T-cell (primary cell): ENCODE measurements at regions not wholly inside any gene's neighbourhood (a gene's known extent, or its start where the extent isn't known, plus 50 kb on each side); places are given as distances from the start of the nearest gene placed in this dataset.

Source experiments
- ATAC-seq, 4 experiments: fragments of 200-7000 bp in 3 of 4; fragments of 150-1000 bp in 1 of 4; cut with Tn5 transposase; replicated peaks in 1 of 4; 1 replicate in 3 of 4; 2 replicates in 1 of 4; pipeline ENCODE4 v1.10.0; 2021; ENCODE audit warnings: moderate library complexity in 3 of 4, mild to moderate bottlenecking in 2 of 4, moderate number of reproducible peaks in 1 of 4
- CTCF ChIA-PET, 2 donors: fragments of 300-600 bp; sonication (Branson Sonifier 250); formaldehyde crosslinking; loops; one replicate each; lab custom pipeline; 2022; ENCODE audit warnings: antibody characterized with exemption in 2 of 2; lab: Charles Lee
- POLR2A ChIA-PET, 2 donors: fragments of 300-600 bp; sonication (Branson Sonifier 250); formaldehyde crosslinking; loops; one replicate each; lab custom pipeline; 2022; ENCODE audit warnings: antibody characterized with exemption in 2 of 2; lab: Charles Lee
- DNase-seq, 35 experiments: peaks; one replicate each; pipeline versions ENCODE4 v3.0.0 to v3.0.0-alpha.2; 2013 to 2023
- H3K27ac ChIP-seq: one replicate; pipeline ENCODE4 v1.5.1; 2013; ENCODE audit warnings: low read length
- H3K27me3 ChIP-seq, 2 experiments: replicated peaks in 1 of 2; 1 replicate in 1 of 2; 2 replicates in 1 of 2; pipeline versions ENCODE4 v1.6.1 to v1.7.0; 2013; ENCODE audit warnings: low read length in 1 of 2, mixed read lengths in 1 of 2; ENCODE audit not compliant: control insufficient read depth in 2 of 2, insufficient read depth in 2 of 2; ENCODE audit errors: extremely low read depth in 1 of 2
- H3K36me3 ChIP-seq, 2 donors: 1 replicate in 1 of 2; 2 replicates in 1 of 2; pipeline versions ENCODE4 v1.6.1 to v1.7.0; 2013; ENCODE audit warnings: low read length in 1 of 2; ENCODE audit not compliant: control insufficient read depth in 2 of 2, insufficient read depth in 1 of 2; ENCODE audit errors: extremely low read depth in 1 of 2
- H3K4me1 ChIP-seq, 2 experiments: 1 replicate in 1 of 2; 2 replicates in 1 of 2; pipeline versions ENCODE4 v1.6.1 to v1.7.0; 2013; ENCODE audit warnings: low read length in 2 of 2, mixed read lengths in 1 of 2; ENCODE audit not compliant: insufficient read depth in 2 of 2, control insufficient read depth in 1 of 2; ENCODE audit errors: extremely low read depth in 1 of 2
- H3K4me3 ChIP-seq, 2 donors: 1 replicate in 1 of 2; 2 replicates in 1 of 2; pipeline versions ENCODE4 v1.5.1 to v1.7.0; 2013; ENCODE audit warnings: mild to moderate bottlenecking in 2 of 2, low read length in 1 of 2, moderate library complexity in 1 of 2; ENCODE audit not compliant: control insufficient read depth in 1 of 2; ENCODE audit errors: extremely low read depth in 1 of 2
- H3K9me3 ChIP-seq: 2 replicates; pipeline ENCODE4 v1.7.0; 2013
- H3K27ac Mint-ChIP-seq, 2 donors: one replicate each; pipeline ENCODE4 v1.8.0; 2020 to 2021; ENCODE audit warnings: mild to moderate bottlenecking in 2 of 2, mixed read lengths in 2 of 2
- H3K27me3 Mint-ChIP-seq, 2 donors: one replicate each; pipeline ENCODE4 v1.8.0; 2021 to 2022; ENCODE audit warnings: mixed read lengths in 2 of 2
- H3K36me3 Mint-ChIP-seq: one replicate; pipeline ENCODE4 v1.8.0; 2021; ENCODE audit warnings: mixed read lengths
- H3K4me1 Mint-ChIP-seq, 3 donors: one replicate each; pipeline ENCODE4 v1.8.0; 2020 to 2022; ENCODE audit warnings: mixed read lengths in 3 of 3, mild to moderate bottlenecking in 1 of 3
- H3K4me3 Mint-ChIP-seq, 3 donors: one replicate each; pipeline ENCODE4 v1.8.0; 2020 to 2022; ENCODE audit warnings: mild to moderate bottlenecking in 3 of 3, mixed read lengths in 3 of 3, moderate library complexity in 3 of 3
- H3K9me3 Mint-ChIP-seq, 3 donors: one replicate each; pipeline ENCODE4 v1.8.0; 2020 to 2022; ENCODE audit warnings: mixed read lengths in 3 of 3
- WGBS: methylation state at CpG from one replicate; pipeline ENCODE4 v1.1.5; 2013; ENCODE audit warnings: missing lambda C conversion rate; ENCODE audit not compliant: insufficient coverage; 5-methylcytosine and 5-hydroxymethylcytosine counted together

GRCh38 chr10:118497227-118497626 lies 98.2 kb downstream of the PRLHR start:
- H3K4me3 ChIP-seq = no peak overlapping the region
- peaks cover 0 to 14% of the 10 kb centered on the region in 2 experiments for H3K27me3 ChIP-seq
- ChIA-PET POLR2A (no interaction called here), CTCF (no interaction called here)
- Mint-ChIP-seq H3K4me3 (no peak overlapping the region), H3K36me3 (no peaks in the 10 kb centered on the region), H3K9me3 (no peaks in the 10 kb centered on the region), H3K27ac (no peak overlapping the region), H3K4me1 (no peaks in the 10 kb centered on the region), H3K27me3 (peaks cover 24 to 28% of the 10 kb centered on the region in 2 donors)
- no peaks in the 10 kb centered on the region for H3K4me1 ChIP-seq
- ATAC-seq (no peak), DNase-seq (no peak)
- no peak overlapping the region for H3K27ac ChIP-seq
- WGBS = 79% methylated on average over 4 of the region's 8 CpGs
- H3K9me3 ChIP-seq = no peaks in the 10 kb centered on the region
- no peaks in the 10 kb centered on the region for H3K36me3 ChIP-seq

GRCh38 chr10:118496525-118496924 lies 98.9 kb downstream of the PRLHR start:
- Histone ChIP-seq H3K27ac (no peak overlapping the region), H3K4me1 (no peaks in the 10 kb centered on the region), H3K4me3 (no peak overlapping the region), H3K36me3 (no peaks in the 10 kb centered on the region), H3K9me3 (no peaks in the 10 kb centered on the region), H3K27me3 (peaks cover 0 to 10% of the 10 kb centered on the region in 2 experiments)
- ATAC-seq = no peak
- Mint-ChIP-seq H3K36me3 (no peaks in the 10 kb centered on the region), H3K4me1 (no peaks in the 10 kb centered on the region), H3K9me3 (no peaks in the 10 kb centered on the region), H3K27ac (peak overlapping the region in 1 of 2 donors; percentile 3), H3K4me3 (no peak overlapping the region), H3K27me3 (peaks cover 24 to 28% of the 10 kb centered on the region in 2 donors)
- POLR2A ChIA-PET = no interaction called here
- DNase-seq = no peak
- CTCF ChIA-PET = no interaction called here
- WGBS = no CpG with 5 or more reads among the region's 3 CpGs

DNA sequence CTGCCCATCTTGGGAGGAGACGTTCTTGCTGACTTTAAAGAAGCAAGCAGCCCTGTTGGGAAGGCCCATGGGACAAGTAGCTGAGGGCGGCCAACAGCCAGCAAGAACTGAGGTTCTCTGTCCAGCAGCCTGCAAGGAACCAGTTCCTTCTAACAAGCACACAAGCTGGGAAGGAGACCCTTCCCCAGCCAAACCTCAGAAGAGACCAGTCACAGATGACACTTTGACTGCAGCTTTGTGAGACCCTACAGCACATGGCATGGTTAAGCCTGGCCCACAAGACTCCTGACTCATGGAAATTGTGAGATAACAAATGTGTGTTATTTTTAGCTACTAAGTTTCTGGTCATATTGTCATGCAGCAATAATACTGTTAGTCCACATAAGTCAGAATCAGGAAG lies 99.9 kb downstream of the PRLHR start:
- H3K27ac Mint-ChIP-seq = no peak overlapping the region
- H3K4me3 Mint-ChIP-seq = no peak overlapping the region
- no peak overlapping the region for H3K4me3 ChIP-seq
- no peak for DNase-seq
- ChIA-PET POLR2A (no interaction called here), CTCF (no interaction called here)
- H3K9me3 ChIP-seq = no peaks in the 10 kb centered on the region
- ATAC-seq = no peak
- no peaks in the 10 kb centered on the region for H3K36me3 Mint-ChIP-seq
- H3K9me3 Mint-ChIP-seq = peaks cover 5 to 9% (median 9%) of the 10 kb centered on the region in 3 donors
- 93% methylated on average over 2 of the region's 2 CpGs for WGBS
- H3K27ac ChIP-seq = no peak overlapping the region
- no peaks in the 10 kb centered on the region for H3K4me1 ChIP-seq
- H3K27me3 Mint-ChIP-seq = peaks cover 18 to 29% of the 10 kb centered on the region in 2 donors
- no peaks in the 10 kb centered on the region for H3K4me1 Mint-ChIP-seq
- peaks cover 0 to 10% of the 10 kb centered on the region in 2 experiments for H3K27me3 ChIP-seq
- no peaks in the 10 kb centered on the region for H3K36me3 ChIP-seq

GRCh38 chr10:118491055-118491454 lies 104.4 kb downstream of the PRLHR start:
- H3K27ac ChIP-seq = no peak overlapping the region
- POLR2A ChIA-PET = no interaction called here
- H3K36me3 ChIP-seq = no peaks in the 10 kb centered on the region
- CTCF ChIA-PET = no interaction called here
- 17% methylated on average over 1 of the region's 1 CpG for WGBS
- Mint-ChIP-seq H3K27me3 (peaks cover 12 to 18% of the 10 kb centered on the region in 2 donors), H3K4me1 (no peaks in the 10 kb centered on the region), H3K9me3 (peaks cover 5 to 17% (median 13%) of the 10 kb centered on the region in 3 donors), H3K4me3 (no peak overlapping the region), H3K27ac (no peak overlapping the region), H3K36me3 (no peaks in the 10 kb centered on the region)
- no peaks in the 10 kb centered on the region for H3K9me3 ChIP-seq
- H3K27me3 ChIP-seq = peaks cover 0 to 17% of the 10 kb centered on the region in 2 experiments
- no peak for ATAC-seq
- no peaks in the 10 kb centered on the region for H3K4me1 ChIP-seq
- DNase-seq = no peak
- no peak overlapping the region for H3K4me3 ChIP-seq

DNA sequence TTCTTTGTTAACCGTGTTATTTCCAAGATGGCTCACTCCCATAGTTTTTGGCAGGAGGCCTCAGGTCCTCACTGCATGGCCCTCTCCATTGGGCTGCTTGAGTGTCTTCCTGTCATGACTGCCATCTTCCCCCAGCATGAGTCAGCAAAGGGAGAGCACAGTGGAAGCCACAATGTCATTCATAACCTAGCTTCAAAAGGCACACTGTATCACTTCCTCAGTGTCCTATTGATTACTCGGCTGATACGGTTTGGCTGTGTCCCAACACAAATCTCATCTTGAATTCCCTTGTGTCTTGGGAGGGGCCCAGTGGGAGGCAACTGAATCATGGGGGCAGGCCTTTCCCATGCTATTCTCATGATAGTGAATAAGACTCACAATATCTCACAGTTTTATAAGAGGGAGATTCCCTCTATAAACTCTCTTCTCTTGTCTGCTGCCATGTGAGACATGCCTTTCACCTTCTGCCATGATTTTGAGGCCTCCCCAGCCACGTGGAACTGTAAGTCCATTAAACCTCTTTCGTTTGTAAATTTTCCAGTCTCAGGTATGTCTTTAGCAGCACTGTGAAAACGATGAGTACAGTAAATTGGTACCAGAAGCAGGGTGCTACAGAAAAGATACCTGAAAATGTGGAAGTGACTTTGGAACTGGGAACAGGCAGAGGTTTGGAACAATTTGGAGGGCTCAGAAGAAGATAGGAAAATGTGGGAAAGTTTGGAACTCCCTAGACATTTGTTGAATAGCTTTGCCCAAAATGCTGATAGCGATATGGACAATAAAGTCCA lies 106.5 kb downstream of the PRLHR start:
- Histone ChIP-seq H3K4me3 (no peak overlapping the region), H3K9me3 (no peaks in the 10 kb centered on the region), H3K4me1 (no peaks in the 10 kb centered on the region), H3K36me3 (no peaks in the 10 kb centered on the region), H3K27me3 (peaks cover 0 to 7% of the 10 kb centered on the region in 2 experiments), H3K27ac (no peak overlapping the region)
- POLR2A ChIA-PET = no interaction called here
- Mint-ChIP-seq H3K4me1 (no peaks in the 10 kb centered on the region), H3K9me3 (peaks cover 5 to 17% (median 13%) of the 10 kb centered on the region in 3 donors), H3K36me3 (no peaks in the 10 kb centered on the region), H3K4me3 (no peak overlapping the region), H3K27ac (no peak overlapping the region), H3K27me3 (peaks cover 8 to 12% of the 10 kb centered on the region in 2 donors)
- CTCF ChIA-PET = no interaction called here
- 61% methylated on average over 2 of the region's 7 CpGs for WGBS
- ATAC-seq (no peak), DNase-seq (no peak)

GRCh38 chr10:118485641-118486040 lies 109.8 kb downstream of the PRLHR start:
- H3K4me1 ChIP-seq = no peaks in the 10 kb centered on the region
- Mint-ChIP-seq H3K9me3 (peaks cover 0 to 10% (median 5%) of the 10 kb centered on the region in 3 donors), H3K4me3 (no peak overlapping the region), H3K27me3 (peaks cover 9 to 10% of the 10 kb centered on the region in 2 donors), H3K27ac (no peak overlapping the region), H3K36me3 (no peaks in the 10 kb centered on the region), H3K4me1 (no peaks in the 10 kb centered on the region)
- ATAC-seq (no peak), DNase-seq (no peak)
- no peaks in the 10 kb centered on the region for H3K9me3 ChIP-seq
- WGBS = 93% methylated on average over 8 of the region's 8 CpGs
- POLR2A ChIA-PET = no interaction called here
- H3K4me3 ChIP-seq = no peak overlapping the region
- CTCF ChIA-PET = no interaction called here
- peaks cover 0 to 11% of the 10 kb centered on the region in 2 experiments for H3K27me3 ChIP-seq
- H3K27ac ChIP-seq = no peak overlapping the region
- H3K36me3 ChIP-seq = no peaks in the 10 kb centered on the region
